Stomach (tissue), 8 donors: ENCODE measurements at regions not wholly inside any gene's neighbourhood (a gene's known extent, or its start where the extent isn't known, plus 50 kb on each side); places are given as distances from the start of the nearest gene placed in this dataset.
A peak's percentile ranks its signal among the peaks of the same experiment; 100 is the strongest.

ENCODE experiments used
- DNase-seq, 2 donors: peaks; one replicate each; pipeline versions ENCODE4 v3.0.0 to v3.0.0-alpha.2; 2013 to 2019
- H3K27ac ChIP-seq, 5 donors: fragments of 200-600 bp in 4 of 5; sonication (generic) in 4 of 5; one replicate each; pipeline ENCODE4 v1.5.1; 2013 to 2019; ENCODE audit warnings: mild to moderate bottlenecking in 1 of 5, moderate library complexity in 1 of 5
- H3K27me3 ChIP-seq, 3 donors: fragments of 200-600 bp; sonication (generic); one replicate each; pipeline ENCODE4 v1.5.1; 2017 to 2019; ENCODE audit warnings: mixed run types in 1 of 3
- H3K36me3 ChIP-seq, 4 donors: fragments of 200-600 bp; sonication (generic); 1 replicate in 3 of 4; 2 replicates in 1 of 4; pipeline ENCODE4 v1.5.1; 2016 to 2019
- H3K4me1 ChIP-seq, 4 donors: fragments of 200-600 bp; sonication (generic); one replicate each; pipeline ENCODE4 v1.5.1; 2016 to 2019
- H3K4me3 ChIP-seq, 4 donors: fragments of 200-600 bp; sonication (generic) in 3 of 4; one replicate each; pipeline ENCODE4 v1.5.1; 2016 to 2019; ENCODE audit warnings: mild to moderate bottlenecking in 1 of 4
- H3K9me3 ChIP-seq, 4 donors: fragments of 200-600 bp; sonication (generic); one replicate each; pipeline ENCODE4 v1.5.1; 2016 to 2019
- CTCF ChIP-seq, 7 experiments: fragments of 450-650 bp in 4 of 7; fragments of 200-600 bp in 3 of 7; sonication (generic) in 3 of 7; IDR thresholded peaks; one replicate each; pipeline ENCODE4 v1.5.1; 2016 to 2019; ENCODE audit warnings: antibody characterized with exemption in 7 of 7, control low read depth in 2 of 7, mild to moderate bottlenecking in 1 of 7
- EP300 ChIP-seq: sonication (generic); formaldehyde crosslinking; IDR thresholded peaks from one replicate; pipeline ENCODE4 v1.6.1; 2017; ENCODE audit warnings: antibody characterized with exemption
- POLR2A ChIP-seq, 4 donors: fragments of 450-650 bp; IDR thresholded peaks; one replicate each; pipeline ENCODE4 v1.6.1; 2016; ENCODE audit warnings: antibody characterized with exemption in 4 of 4, control low read depth in 2 of 4, mild to moderate bottlenecking in 1 of 4, moderate library complexity in 1 of 4
- POLR2AphosphoS5 ChIP-seq, 3 donors: sonication (generic); formaldehyde crosslinking; IDR thresholded peaks; one replicate each; pipeline ENCODE4 v1.6.1; 2016; ENCODE audit warnings: antibody characterized with exemption in 3 of 3
- WGBS, 5 donors: extraction: QIAGEN DNeasy Blood & Tissue Kit in 3 of 5; methylation state at CpG; one replicate each; pipeline versions ENCODE4 v1.1.5 to v1.1.7; 2013 to 2018; 5-methylcytosine and 5-hydroxymethylcytosine counted together
- intact Hi-C: fragments of 100-400 bp; cut with DNase I; formaldehyde crosslinking; loops from one replicate; pipeline ENCODE4 v1.15.1; 2023; ENCODE audit warnings: low total_unique reads
- donor health status: healthy with polysubstance abuse.
- donor health status: Bipolar disorder and iron deficiency.
- donor health status: healthy.

GRCh38 chr6:133724726-133725125, 164.2 kb upstream of the TCF21 start:
- no peaks in the 10 kb centered on the region for H3K27me3 ChIP-seq
- H3K4me3 ChIP-seq: no peak overlapping the region
- WGBS, 5 donors: 74 to 85% (median 84%) methylated on average over 4 of the region's 4 CpGs
- intact Hi-C loops: no loop called here
- TF ChIP-seq EP300 (no peak), POLR2AphosphoS5 (IDR thresholded peaks at IDR 0.05) (no peak), CTCF (IDR thresholded peaks at IDR 0.05) (no peak), POLR2A (IDR thresholded peaks at IDR 0.05) (no peak)
- no peak for DNase-seq
- H3K36me3 ChIP-seq: no peaks in the 10 kb centered on the region
- H3K9me3 ChIP-seq: peaks cover 0 to 17% (median 15%) of the 10 kb centered on the region in 4 donors
- H3K4me1 ChIP-seq: no peaks in the 10 kb centered on the region
- H3K27ac ChIP-seq: no peak overlapping the region

DNA sequence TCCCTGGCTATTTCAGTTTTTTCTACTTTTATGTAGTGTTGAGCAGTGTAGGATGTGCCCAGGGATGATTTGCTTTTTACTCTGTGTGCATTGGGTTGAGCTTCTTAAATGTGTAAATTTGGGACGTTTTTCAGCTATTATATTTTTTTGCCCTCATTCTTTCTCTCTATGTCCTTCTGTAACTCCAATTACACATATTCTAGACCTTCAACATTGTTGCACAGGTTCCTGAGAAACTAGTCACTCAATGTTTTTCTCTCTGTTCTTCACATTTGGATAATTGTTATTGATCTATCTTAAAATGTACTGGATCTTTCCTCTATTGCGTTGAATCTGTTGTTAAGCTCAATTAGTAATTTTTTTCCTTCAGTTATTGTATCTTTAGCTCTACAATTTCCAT, 162.7 kb upstream of the TCF21 start:
- Histone ChIP-seq H3K4me3 (no peak overlapping the region), H3K4me1 (no peaks in the 10 kb centered on the region), H3K27ac (no peak overlapping the region), H3K9me3 (peaks cover 0 to 17% (median 15%) of the 10 kb centered on the region in 4 donors), H3K27me3 (no peaks in the 10 kb centered on the region), H3K36me3 (no peaks in the 10 kb centered on the region)
- intact Hi-C loops: no loop called here
- no peak for DNase-seq
- WGBS, 5 donors: 75 to 91% (median 77%) methylated on average over 2 of the region's 2 CpGs
- TF ChIP-seq POLR2AphosphoS5 (IDR thresholded peaks at IDR 0.05) (no peak), POLR2A (IDR thresholded peaks at IDR 0.05) (no peak), EP300 (no peak), CTCF (IDR thresholded peaks at IDR 0.05) (no peak)

DNA sequence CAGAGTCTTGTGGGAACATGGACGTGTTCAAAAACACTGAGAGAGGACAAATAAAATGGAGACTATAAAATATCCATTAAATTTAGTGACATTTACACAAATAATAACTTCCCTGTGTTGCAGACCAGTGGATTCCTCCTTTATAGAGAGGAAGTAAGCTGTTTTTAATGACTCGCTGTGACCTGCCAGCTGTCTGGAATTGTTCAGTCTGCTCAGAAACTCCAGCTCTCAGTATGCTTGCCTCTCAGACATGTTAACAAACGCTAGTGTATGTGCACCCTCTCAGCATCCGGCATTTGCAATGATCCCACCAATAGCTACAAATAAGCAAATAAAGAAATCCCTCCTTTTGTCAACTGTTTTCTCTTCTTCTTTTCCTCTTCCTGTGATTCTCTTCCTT, 158.0 kb upstream of the TCF21 start:
- DNase-seq: peak in 1 of 2 donors; percentile 50
- 41 to 64% (median 55%) methylated on average over 4 of the region's 4 CpGs for WGBS, 5 donors
- Histone ChIP-seq H3K4me1 (no peaks in the 10 kb centered on the region), H3K36me3 (no peaks in the 10 kb centered on the region), H3K27ac (no peak overlapping the region), H3K4me3 (no peak overlapping the region), H3K27me3 (no peaks in the 10 kb centered on the region), H3K9me3 (peaks cover 4 to 22% (median 20%) of the 10 kb centered on the region in 4 donors)
- TF ChIP-seq POLR2A (IDR thresholded peaks at IDR 0.05) (no peak), POLR2AphosphoS5 (IDR thresholded peaks at IDR 0.05) (no peak), CTCF (IDR thresholded peaks at IDR 0.05) (no peak), EP300 (no peak)
- intact Hi-C loops: no loop called here

DNA sequence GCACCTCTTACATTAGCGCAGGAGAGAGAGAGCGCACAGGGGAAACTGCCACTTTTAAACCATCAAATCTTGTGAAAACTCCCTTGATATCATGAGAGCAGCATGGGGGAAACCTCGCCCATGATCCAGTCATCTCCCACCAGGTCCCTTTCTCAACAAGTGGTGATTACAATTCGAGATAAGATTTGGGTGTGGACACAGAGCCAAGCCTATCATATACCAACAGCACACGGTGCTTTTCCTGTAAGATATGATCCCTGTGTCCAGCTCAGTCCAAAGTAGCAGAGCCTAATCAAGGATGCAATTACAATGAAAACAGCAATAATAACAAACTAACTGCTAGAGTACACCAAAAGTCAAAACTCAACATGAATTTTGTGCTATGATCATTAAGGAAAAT, 148.7 kb upstream of the TCF21 start:
- 57 to 78% (median 65%) methylated on average over 5 of the region's 5 CpGs for WGBS, 5 donors
- H3K27ac ChIP-seq: no peak overlapping the region
- H3K27me3 ChIP-seq: no peaks in the 10 kb centered on the region
- DNase-seq: no peak
- no peak overlapping the region for H3K4me3 ChIP-seq
- no peaks in the 10 kb centered on the region for H3K4me1 ChIP-seq
- no peaks in the 10 kb centered on the region for H3K9me3 ChIP-seq
- TF ChIP-seq EP300 (no peak), POLR2A (IDR thresholded peaks at IDR 0.05) (no peak), POLR2AphosphoS5 (IDR thresholded peaks at IDR 0.05) (no peak), CTCF (IDR thresholded peaks at IDR 0.05) (no peak)
- no peaks in the 10 kb centered on the region for H3K36me3 ChIP-seq
- intact Hi-C loops: no loop called here
